IMR-90 (cell line): ENCODE measurements at regions not wholly inside any gene's neighbourhood (a gene's known extent, or its start where the extent isn't known, plus 50 kb on each side); places are given as distances from the start of the nearest gene placed in this dataset.

Experiments used
- POLR2A ChIP-seq: IDR thresholded peaks from 2 replicates; pipeline ENCODE4 v1.6.1; 2012; ENCODE audit warnings: mild to moderate bottlenecking, low read depth, low read length
- TF ChIP-seq, protein P1 (sequence below): conservative IDR thresholded peaks from 2 replicates; pipeline ENCODE4 v1.5.1; 2012; ENCODE audit warnings: mild to moderate bottlenecking, low read depth, low read length, improper control_type of control experiment

DNA sequence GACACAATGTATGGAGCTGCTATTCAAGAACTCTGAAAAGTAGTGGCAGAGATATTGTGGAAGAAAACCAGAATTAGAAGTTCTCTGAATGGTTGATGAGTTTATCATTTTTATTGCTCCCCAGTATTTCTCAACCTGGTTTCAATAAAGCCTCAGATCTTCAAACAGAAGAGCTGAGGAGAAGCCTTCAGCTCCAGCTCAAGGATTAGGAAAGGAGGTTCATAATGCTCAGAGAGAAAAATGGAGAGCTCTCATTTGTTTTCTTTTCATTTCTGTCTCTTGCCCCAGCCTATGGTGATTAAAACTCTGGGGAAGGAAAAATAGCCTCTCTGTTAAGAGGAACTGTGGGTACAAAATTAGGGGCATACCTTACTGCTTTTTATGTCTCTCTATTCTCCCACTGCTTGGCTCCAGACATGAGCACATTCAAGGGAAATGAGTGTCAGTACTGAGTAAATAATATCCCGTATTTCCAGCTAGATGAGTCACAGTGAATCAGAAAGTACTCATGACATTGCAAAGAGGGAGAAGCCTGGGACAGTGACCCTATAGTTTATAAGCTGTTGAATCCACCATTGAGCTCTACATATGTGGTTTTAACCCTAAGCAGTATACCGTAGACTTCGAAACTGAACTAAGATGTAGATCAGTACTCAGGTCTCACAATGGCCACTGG is 138.1 kb downstream of the EMB start:
- TF ChIP-seq, protein P1, sequence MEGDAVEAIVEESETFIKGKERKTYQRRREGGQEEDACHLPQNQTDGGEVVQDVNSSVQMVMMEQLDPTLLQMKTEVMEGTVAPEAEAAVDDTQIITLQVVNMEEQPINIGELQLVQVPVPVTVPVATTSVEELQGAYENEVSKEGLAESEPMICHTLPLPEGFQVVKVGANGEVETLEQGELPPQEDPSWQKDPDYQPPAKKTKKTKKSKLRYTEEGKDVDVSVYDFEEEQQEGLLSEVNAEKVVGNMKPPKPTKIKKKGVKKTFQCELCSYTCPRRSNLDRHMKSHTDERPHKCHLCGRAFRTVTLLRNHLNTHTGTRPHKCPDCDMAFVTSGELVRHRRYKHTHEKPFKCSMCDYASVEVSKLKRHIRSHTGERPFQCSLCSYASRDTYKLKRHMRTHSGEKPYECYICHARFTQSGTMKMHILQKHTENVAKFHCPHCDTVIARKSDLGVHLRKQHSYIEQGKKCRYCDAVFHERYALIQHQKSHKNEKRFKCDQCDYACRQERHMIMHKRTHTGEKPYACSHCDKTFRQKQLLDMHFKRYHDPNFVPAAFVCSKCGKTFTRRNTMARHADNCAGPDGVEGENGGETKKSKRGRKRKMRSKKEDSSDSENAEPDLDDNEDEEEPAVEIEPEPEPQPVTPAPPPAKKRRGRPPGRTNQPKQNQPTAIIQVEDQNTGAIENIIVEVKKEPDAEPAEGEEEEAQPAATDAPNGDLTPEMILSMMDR = no peak
- no peak for TF ChIP-seq POLR2A
